ENCODE measurements at regions not wholly inside any gene's neighbourhood (a gene's known extent, or its start where the extent isn't known, plus 50 kb on each side); places are given as distances from the start of the nearest gene placed in this dataset.

DNA sequence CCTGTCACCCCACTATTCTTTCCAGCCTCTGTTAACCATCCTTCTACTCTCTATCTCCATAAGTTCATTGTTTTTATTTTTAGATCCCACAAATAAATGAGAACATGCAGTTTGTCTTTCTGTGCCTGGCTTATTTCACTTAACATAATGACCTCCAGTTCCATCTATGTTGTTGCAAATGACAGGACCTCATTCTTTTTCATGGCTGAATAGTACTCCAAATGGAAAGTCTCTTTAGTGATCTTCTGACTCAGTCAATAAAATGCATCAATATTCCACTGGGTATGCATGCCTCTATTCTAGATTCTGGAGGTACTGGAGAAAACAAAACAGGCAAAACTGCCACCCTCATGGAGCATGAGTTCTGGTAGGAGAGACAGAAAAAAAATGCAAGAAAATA lies 459.0 kb downstream of the XYLT1 start:
- DNase-seq, result no peak
- no peak overlapping the region for H3K4me3 ChIP-seq
- no peaks in the 10 kb centered on the region for H3K36me3 ChIP-seq
- no peak for ATAC-seq
- H3K9me3 ChIP-seq, result no peaks in the 10 kb centered on the region
- H3K27ac ChIP-seq, result no peak overlapping the region
- H3K27me3 ChIP-seq, result peaks cover 0 to 5% (median 0%) of the 10 kb centered on the region in 3 donors
- intact Hi-C loops (cut with DNase I; ENCODE audit: low total_unique reads), result no loop called here
- in situ Hi-C loops (cut with MboI; ENCODE audit: low sequenced_read_pairs in 4 of 4), result no loop called here
- no peaks in the 10 kb centered on the region for H3K4me1 ChIP-seq
- TF ChIP-seq, protein P1, sequence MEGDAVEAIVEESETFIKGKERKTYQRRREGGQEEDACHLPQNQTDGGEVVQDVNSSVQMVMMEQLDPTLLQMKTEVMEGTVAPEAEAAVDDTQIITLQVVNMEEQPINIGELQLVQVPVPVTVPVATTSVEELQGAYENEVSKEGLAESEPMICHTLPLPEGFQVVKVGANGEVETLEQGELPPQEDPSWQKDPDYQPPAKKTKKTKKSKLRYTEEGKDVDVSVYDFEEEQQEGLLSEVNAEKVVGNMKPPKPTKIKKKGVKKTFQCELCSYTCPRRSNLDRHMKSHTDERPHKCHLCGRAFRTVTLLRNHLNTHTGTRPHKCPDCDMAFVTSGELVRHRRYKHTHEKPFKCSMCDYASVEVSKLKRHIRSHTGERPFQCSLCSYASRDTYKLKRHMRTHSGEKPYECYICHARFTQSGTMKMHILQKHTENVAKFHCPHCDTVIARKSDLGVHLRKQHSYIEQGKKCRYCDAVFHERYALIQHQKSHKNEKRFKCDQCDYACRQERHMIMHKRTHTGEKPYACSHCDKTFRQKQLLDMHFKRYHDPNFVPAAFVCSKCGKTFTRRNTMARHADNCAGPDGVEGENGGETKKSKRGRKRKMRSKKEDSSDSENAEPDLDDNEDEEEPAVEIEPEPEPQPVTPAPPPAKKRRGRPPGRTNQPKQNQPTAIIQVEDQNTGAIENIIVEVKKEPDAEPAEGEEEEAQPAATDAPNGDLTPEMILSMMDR (IDR thresholded peaks at IDR 0.05 in 4 of 5, conservative IDR thresholded peaks at IDR 0.05 in 1 of 5), result no peak
- no peak for TF ChIP-seq POLR2A (IDR thresholded peaks at IDR 0.05)

DNA sequence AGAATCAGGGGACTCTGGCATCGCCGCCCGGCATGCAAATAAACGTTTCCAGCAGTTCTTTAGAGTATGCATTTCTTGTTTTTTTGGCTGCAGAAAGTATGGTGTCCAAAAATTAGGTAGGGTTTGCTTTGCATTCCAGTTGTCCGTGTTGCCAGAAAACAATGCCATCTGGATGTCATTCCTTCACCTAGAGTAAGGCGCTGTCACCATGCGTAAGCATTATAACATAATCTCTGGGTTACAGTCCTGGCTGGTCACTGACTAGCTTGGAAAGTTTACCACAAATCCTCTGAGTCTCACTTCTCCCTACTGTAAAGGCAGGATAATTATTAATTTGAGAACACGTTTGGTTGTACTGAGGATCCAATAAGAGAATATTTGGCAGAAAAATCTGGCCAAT lies 457.7 kb downstream of the XYLT1 start:
- TF ChIP-seq POLR2A (IDR thresholded peaks at IDR 0.05), result no peak
- TF ChIP-seq, protein P1 (IDR thresholded peaks at IDR 0.05 in 4 of 5, conservative IDR thresholded peaks at IDR 0.05 in 1 of 5), result no peak
- no peaks in the 10 kb centered on the region for H3K9me3 ChIP-seq
- in situ Hi-C loops (cut with MboI; ENCODE audit: low sequenced_read_pairs in 4 of 4), result no loop called here
- H3K4me3 ChIP-seq, result no peak overlapping the region
- H3K27ac ChIP-seq, result no peak overlapping the region
- ATAC-seq (no peak), DNase-seq (no peak)
- no peaks in the 10 kb centered on the region for H3K4me1 ChIP-seq
- peaks cover 0 to 5% (median 0%) of the 10 kb centered on the region in 3 donors for H3K27me3 ChIP-seq
- H3K36me3 ChIP-seq, result no peaks in the 10 kb centered on the region
- intact Hi-C loops (cut with DNase I; ENCODE audit: low total_unique reads), result no loop called here

DNA sequence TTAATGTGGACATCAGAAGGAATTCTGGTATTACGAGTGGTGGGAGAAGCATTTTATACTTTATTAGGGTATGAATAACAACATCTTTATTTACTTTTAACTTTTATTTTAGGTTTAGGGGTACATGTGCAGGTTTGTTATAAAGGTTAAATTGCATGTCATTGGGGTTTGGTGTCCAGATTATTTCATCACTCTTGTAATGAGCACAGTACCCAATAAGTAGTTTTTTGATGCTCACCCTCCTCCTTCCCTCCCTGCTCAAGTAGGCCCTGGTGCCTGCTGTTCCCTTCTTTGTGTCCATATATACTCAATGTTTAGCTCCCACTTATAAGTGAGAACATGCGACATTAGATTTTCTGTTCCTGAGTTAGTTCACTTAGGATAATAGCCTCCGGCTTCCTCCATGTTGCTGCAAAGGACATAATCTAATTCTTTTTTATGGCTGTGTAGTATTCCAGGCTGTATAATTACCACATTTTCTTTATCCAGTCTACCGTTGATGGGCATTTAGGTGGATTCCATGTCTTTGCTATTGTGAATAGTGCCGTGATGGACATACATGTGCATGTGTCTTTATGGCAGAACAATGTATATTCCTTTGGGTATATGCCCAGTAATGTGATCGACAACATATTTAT lies 456.2 kb downstream of the XYLT1 start:
- DNase-seq (no peak), ATAC-seq (no peak)
- peaks cover 0 to 5% (median 0%) of the 10 kb centered on the region in 3 donors for H3K27me3 ChIP-seq
- in situ Hi-C loops (cut with MboI; ENCODE audit: low sequenced_read_pairs in 4 of 4), result no loop called here
- H3K27ac ChIP-seq, result no peak overlapping the region
- no peak overlapping the region for H3K4me3 ChIP-seq
- intact Hi-C loops (cut with DNase I; ENCODE audit: low total_unique reads), result no loop called here
- H3K36me3 ChIP-seq, result no peaks in the 10 kb centered on the region
- H3K9me3 ChIP-seq, result no peaks in the 10 kb centered on the region
- no peaks in the 10 kb centered on the region for H3K4me1 ChIP-seq
- TF ChIP-seq POLR2A (IDR thresholded peaks at IDR 0.05), result no peak
- TF ChIP-seq, protein P1 (IDR thresholded peaks at IDR 0.05 in 4 of 5, conservative IDR thresholded peaks at IDR 0.05 in 1 of 5), result no peak

DNA sequence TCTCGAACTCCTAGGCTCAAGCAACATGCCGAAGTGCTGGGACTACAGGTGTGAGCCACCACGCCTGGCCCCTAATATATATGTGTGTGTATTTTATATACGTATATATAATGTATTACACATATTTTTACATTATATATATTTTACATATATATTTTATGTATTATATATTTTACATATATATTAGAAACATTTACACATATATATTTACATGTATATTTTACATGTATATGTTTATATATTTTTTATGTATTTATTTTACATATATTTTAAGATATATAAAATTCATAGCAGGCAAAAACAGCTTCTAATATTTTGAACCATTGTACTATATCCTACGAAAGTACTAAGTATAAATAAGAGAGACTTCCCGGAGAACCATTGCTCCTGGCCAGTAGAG lies 455.1 kb downstream of the XYLT1 start:
- intact Hi-C loops (cut with DNase I; ENCODE audit: low total_unique reads), result no loop called here
- ATAC-seq, result no peak
- in situ Hi-C loops (cut with MboI; ENCODE audit: low sequenced_read_pairs in 4 of 4), result no loop called here

More for the DNA sequence above, 455.1 kb downstream of the XYLT1 start:
- DNase-seq, result no peak
- peaks cover 0 to 5% (median 0%) of the 10 kb centered on the region in 3 donors for H3K27me3 ChIP-seq
- H3K9me3 ChIP-seq, result no peaks in the 10 kb centered on the region
- no peak overlapping the region for H3K4me3 ChIP-seq
- no peaks in the 10 kb centered on the region for H3K36me3 ChIP-seq
- no peak overlapping the region for H3K27ac ChIP-seq
- H3K4me1 ChIP-seq, result no peaks in the 10 kb centered on the region
- TF ChIP-seq POLR2A (IDR thresholded peaks at IDR 0.05), result no peak
- TF ChIP-seq, protein P1 (IDR thresholded peaks at IDR 0.05 in 4 of 5, conservative IDR thresholded peaks at IDR 0.05 in 1 of 5), result no peak

Measured in gastrocnemius medialis (tissue), 4 donors.